GM12873 (cell line): ENCODE measurements at regions not wholly inside any gene's neighbourhood (a gene's known extent, or its start where the extent isn't known, plus 50 kb on each side); places are given as distances from the start of the nearest gene placed in this dataset.

Experiments used
- CTCF ChIP-seq: IDR thresholded peaks from 2 replicates; pipeline ENCODE4 v1.5.1; 2012; ENCODE audit warnings: low read depth, mild to moderate bottlenecking, moderate library complexity, low read length, control low read depth; ENCODE audit not compliant: insufficient read depth; ENCODE audit errors: missing control alignments

- TF ChIP-seq CTCF = no peak
These were observed 102.6 kb upstream of the LYZL1 start for GRCh38 chr10:29186221-29186620.

- no peak for TF ChIP-seq CTCF
These were observed 99.6 kb upstream of the LYZL1 start for GRCh38 chr10:29189256-29189655.

GRCh38 chr10:29191674-29192073 is 97.2 kb upstream of the LYZL1 start:
- TF ChIP-seq CTCF = no peak

- TF ChIP-seq CTCF = no peak
These were observed 89.5 kb upstream of the LYZL1 start for GRCh38 chr10:29199339-29199738.

GRCh38 chr10:29199941-29200679 is 88.8 kb upstream of the LYZL1 start:
- no peak for TF ChIP-seq CTCF

GRCh38 chr10:29202386-29202940 is 86.4 kb upstream of the LYZL1 start:
- TF ChIP-seq CTCF = no peak

GRCh38 chr10:29203432-29203831 is 85.4 kb upstream of the LYZL1 start:
- TF ChIP-seq CTCF = no peak
